IPS DF 6.9 (cell line): ENCODE measurements at regions not wholly inside any gene's neighbourhood (a gene's known extent, or its start where the extent isn't known, plus 50 kb on each side); places are given as distances from the start of the nearest gene placed in this dataset.

Experiments used
- DNase-seq: peaks from one replicate; pipeline ENCODE4 v3.0.0-alpha.2; 2013; ENCODE audit warnings: low read depth, low spot score
- H3K27ac ChIP-seq: one replicate; pipeline ENCODE4 v1.5.1; 2013; ENCODE audit warnings: low read length, control low read depth
- H3K27me3 ChIP-seq: 2 replicates; pipeline ENCODE4 v1.6.1; 2013; ENCODE audit warnings: mild to moderate bottlenecking, low read length; ENCODE audit not compliant: control insufficient read depth, insufficient read depth
- H3K36me3 ChIP-seq: 2 replicates; pipeline ENCODE4 v1.6.1; 2013; ENCODE audit warnings: low read length; ENCODE audit not compliant: control insufficient read depth, insufficient read depth
- H3K4me1 ChIP-seq: 2 replicates; pipeline ENCODE4 v1.6.1; 2013; ENCODE audit warnings: low read length; ENCODE audit not compliant: control insufficient read depth, insufficient read depth
- H3K4me3 ChIP-seq: 2 replicates; pipeline ENCODE4 v1.5.1; 2013; ENCODE audit warnings: mild to moderate bottlenecking, low read length
- H3K9me3 ChIP-seq: 2 replicates; pipeline ENCODE4 v1.6.1; 2013; ENCODE audit warnings: low read length, inconsistent platforms; ENCODE audit not compliant: control insufficient read depth, insufficient read depth
- WGBS: extraction: QIAGEN DNeasy Blood & Tissue Kit; methylation state at CpG from one replicate; pipeline ENCODE4 v1.1.7; 2013; ENCODE audit warnings: mixed read lengths, missing lambda C conversion rate; ENCODE audit not compliant: insufficient read length, insufficient coverage; 5-methylcytosine and 5-hydroxymethylcytosine counted together

- Histone ChIP-seq H3K4me1 (no peaks in the 10 kb centered on the region), H3K27ac (no peak overlapping the region), H3K27me3 (no peaks in the 10 kb centered on the region), H3K9me3 (no peaks in the 10 kb centered on the region), H3K4me3 (no peak overlapping the region), H3K36me3 (no peaks in the 10 kb centered on the region)
- 100% methylated on average over 1 of the region's 3 CpGs for WGBS
- DNase-seq: no peak
These were observed 450.1 kb downstream of the METTL4 start for GRCh38 chr18:2121224-2121623.

- H3K4me1 ChIP-seq: no peaks in the 10 kb centered on the region
- H3K9me3 ChIP-seq: no peaks in the 10 kb centered on the region
- H3K4me3 ChIP-seq: no peak overlapping the region
- WGBS: no CpG with 5 or more reads among the region's 2 CpGs
- H3K27ac ChIP-seq: no peak overlapping the region
- no peak for DNase-seq
- H3K36me3 ChIP-seq: no peaks in the 10 kb centered on the region
- no peaks in the 10 kb centered on the region for H3K27me3 ChIP-seq
These were observed 448.2 kb downstream of the METTL4 start for GRCh38 chr18:2123077-2123476.

- Histone ChIP-seq H3K9me3 (no peaks in the 10 kb centered on the region), H3K27ac (no peak overlapping the region), H3K4me1 (no peaks in the 10 kb centered on the region), H3K4me3 (no peak overlapping the region), H3K27me3 (no peaks in the 10 kb centered on the region), H3K36me3 (no peaks in the 10 kb centered on the region)
- no peak for DNase-seq
These were observed 436.9 kb downstream of the METTL4 start for GRCh38 chr18:2134364-2134763.

- no peak for DNase-seq
- no CpG with 5 or more reads among the region's 3 CpGs for WGBS
- Histone ChIP-seq H3K36me3 (no peaks in the 10 kb centered on the region), H3K4me1 (no peaks in the 10 kb centered on the region), H3K4me3 (no peak overlapping the region), H3K27me3 (no peaks in the 10 kb centered on the region), H3K9me3 (no peaks in the 10 kb centered on the region), H3K27ac (no peak overlapping the region)
These were observed 436.0 kb downstream of the METTL4 start for GRCh38 chr18:2135309-2135708.

GRCh38 chr18:2138552-2138951 lies 432.8 kb downstream of the METTL4 start:
- no peaks in the 10 kb centered on the region for H3K9me3 ChIP-seq
- no peak overlapping the region for H3K27ac ChIP-seq
- no peaks in the 10 kb centered on the region for H3K27me3 ChIP-seq
- DNase-seq: no peak
- H3K4me1 ChIP-seq: no peaks in the 10 kb centered on the region
- no CpG with 5 or more reads among the region's 3 CpGs for WGBS
- no peak overlapping the region for H3K4me3 ChIP-seq
- H3K36me3 ChIP-seq: no peaks in the 10 kb centered on the region

- H3K27ac ChIP-seq: no peak overlapping the region
- no peak for DNase-seq
- no CpG with 5 or more reads among the region's 4 CpGs for WGBS
These were observed 431.6 kb downstream of the METTL4 start for GRCh38 chr18:2139691-2140090.

GRCh38 chr18:2143636-2144035 lies 427.7 kb downstream of the METTL4 start:
- no CpG with 5 or more reads among the region's 1 CpG for WGBS
- Histone ChIP-seq H3K9me3 (no peaks in the 10 kb centered on the region), H3K4me3 (no peak overlapping the region), H3K36me3 (no peaks in the 10 kb centered on the region), H3K4me1 (no peaks in the 10 kb centered on the region), H3K27me3 (no peaks in the 10 kb centered on the region), H3K27ac (no peak overlapping the region)
- DNase-seq: no peak

More at GRCh38 chr18:2139691-2140090, 431.6 kb downstream of the METTL4 start:
- Histone ChIP-seq H3K4me1 (no peaks in the 10 kb centered on the region), H3K9me3 (no peaks in the 10 kb centered on the region), H3K27me3 (no peaks in the 10 kb centered on the region), H3K36me3 (no peaks in the 10 kb centered on the region), H3K4me3 (no peak overlapping the region)

GRCh38 chr18:2144811-2145210 lies 426.5 kb downstream of the METTL4 start:
- DNase-seq: no peak
- no peaks in the 10 kb centered on the region for H3K9me3 ChIP-seq
- H3K27ac ChIP-seq: no peak overlapping the region
- H3K4me1 ChIP-seq: no peaks in the 10 kb centered on the region
- H3K4me3 ChIP-seq: no peak overlapping the region
- no CpG with 5 or more reads among the region's 3 CpGs for WGBS
- H3K36me3 ChIP-seq: no peaks in the 10 kb centered on the region
- H3K27me3 ChIP-seq: no peaks in the 10 kb centered on the region

- Histone ChIP-seq H3K27me3 (no peaks in the 10 kb centered on the region), H3K27ac (no peak overlapping the region), H3K4me1 (no peaks in the 10 kb centered on the region), H3K36me3 (no peaks in the 10 kb centered on the region), H3K9me3 (no peaks in the 10 kb centered on the region), H3K4me3 (no peak overlapping the region)
- DNase-seq: no peak
- no CpG with 5 or more reads among the region's 2 CpGs for WGBS
These were observed 425.2 kb downstream of the METTL4 start for GRCh38 chr18:2146092-2146491.

- no CpG with 5 or more reads among the region's 2 CpGs for WGBS
- H3K27ac ChIP-seq: no peak overlapping the region
- no peak overlapping the region for H3K4me3 ChIP-seq
- no peaks in the 10 kb centered on the region for H3K9me3 ChIP-seq
- H3K27me3 ChIP-seq: no peaks in the 10 kb centered on the region
- H3K36me3 ChIP-seq: no peaks in the 10 kb centered on the region
- no peaks in the 10 kb centered on the region for H3K4me1 ChIP-seq
- no peak for DNase-seq
These were observed 424.6 kb downstream of the METTL4 start for GRCh38 chr18:2146754-2147153.

GRCh38 chr18:2147476-2148230 lies 423.7 kb downstream of the METTL4 start:
- no peaks in the 10 kb centered on the region for H3K4me1 ChIP-seq
- no peaks in the 10 kb centered on the region for H3K36me3 ChIP-seq
- H3K27me3 ChIP-seq: no peaks in the 10 kb centered on the region
- H3K4me3 ChIP-seq: no peak overlapping the region
- H3K9me3 ChIP-seq: no peaks in the 10 kb centered on the region
- no CpG with 5 or more reads among the region's 8 CpGs for WGBS
- H3K27ac ChIP-seq: no peak overlapping the region
- no peak for DNase-seq
